ENCODE measurements at regions not wholly inside any gene's neighbourhood (a gene's known extent, or its start where the extent isn't known, plus 50 kb on each side); places are given as distances from the start of the nearest gene placed in this dataset.

DNA sequence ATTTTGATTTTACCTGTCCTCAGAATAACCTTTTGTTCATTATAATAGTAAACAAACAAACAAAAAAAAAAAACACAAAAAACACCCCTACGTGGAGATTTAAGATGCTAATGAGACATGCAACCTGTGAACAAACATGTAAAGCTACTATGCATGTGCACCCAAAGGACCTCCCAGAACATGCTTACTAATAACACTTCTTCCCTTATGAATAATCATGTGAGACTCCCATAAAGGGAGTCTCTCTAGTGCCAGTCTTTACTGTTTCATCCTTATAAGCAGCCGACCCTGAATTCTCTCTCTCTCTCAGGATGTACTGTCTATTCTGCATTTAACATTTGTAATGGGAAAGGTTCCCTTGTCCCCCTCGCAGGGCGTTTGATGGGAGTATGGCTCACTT is 1051.1 kb downstream of the PCDH17 start:
- TF ChIP-seq, protein P1, sequence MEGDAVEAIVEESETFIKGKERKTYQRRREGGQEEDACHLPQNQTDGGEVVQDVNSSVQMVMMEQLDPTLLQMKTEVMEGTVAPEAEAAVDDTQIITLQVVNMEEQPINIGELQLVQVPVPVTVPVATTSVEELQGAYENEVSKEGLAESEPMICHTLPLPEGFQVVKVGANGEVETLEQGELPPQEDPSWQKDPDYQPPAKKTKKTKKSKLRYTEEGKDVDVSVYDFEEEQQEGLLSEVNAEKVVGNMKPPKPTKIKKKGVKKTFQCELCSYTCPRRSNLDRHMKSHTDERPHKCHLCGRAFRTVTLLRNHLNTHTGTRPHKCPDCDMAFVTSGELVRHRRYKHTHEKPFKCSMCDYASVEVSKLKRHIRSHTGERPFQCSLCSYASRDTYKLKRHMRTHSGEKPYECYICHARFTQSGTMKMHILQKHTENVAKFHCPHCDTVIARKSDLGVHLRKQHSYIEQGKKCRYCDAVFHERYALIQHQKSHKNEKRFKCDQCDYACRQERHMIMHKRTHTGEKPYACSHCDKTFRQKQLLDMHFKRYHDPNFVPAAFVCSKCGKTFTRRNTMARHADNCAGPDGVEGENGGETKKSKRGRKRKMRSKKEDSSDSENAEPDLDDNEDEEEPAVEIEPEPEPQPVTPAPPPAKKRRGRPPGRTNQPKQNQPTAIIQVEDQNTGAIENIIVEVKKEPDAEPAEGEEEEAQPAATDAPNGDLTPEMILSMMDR (IDR thresholded peaks at IDR 0.05): no peak
- TF ChIP-seq POLR2A (IDR thresholded peaks at IDR 0.05): no peak
